HL-60 (cell line): ENCODE measurements at regions not wholly inside any gene's neighbourhood (a gene's known extent, or its start where the extent isn't known, plus 50 kb on each side); places are given as distances from the start of the nearest gene placed in this dataset.

Source experiments
- GABPA ChIP-seq: IDR thresholded peaks from 2 replicates; pipeline ENCODE4 v1.6.1; 2012; ENCODE audit warnings: low read depth
- POLR2AphosphoS5 ChIP-seq: IDR thresholded peaks from 2 replicates; pipeline ENCODE4 v1.6.1; 2012; ENCODE audit warnings: low read depth
- TF ChIP-seq, protein P1 (sequence below): IDR thresholded peaks from one replicate; pipeline ENCODE4 v1.5.1; 2011; ENCODE audit warnings: low read length, control low read depth, inconsistent platforms; ENCODE audit not compliant: insufficient read depth

DNA sequence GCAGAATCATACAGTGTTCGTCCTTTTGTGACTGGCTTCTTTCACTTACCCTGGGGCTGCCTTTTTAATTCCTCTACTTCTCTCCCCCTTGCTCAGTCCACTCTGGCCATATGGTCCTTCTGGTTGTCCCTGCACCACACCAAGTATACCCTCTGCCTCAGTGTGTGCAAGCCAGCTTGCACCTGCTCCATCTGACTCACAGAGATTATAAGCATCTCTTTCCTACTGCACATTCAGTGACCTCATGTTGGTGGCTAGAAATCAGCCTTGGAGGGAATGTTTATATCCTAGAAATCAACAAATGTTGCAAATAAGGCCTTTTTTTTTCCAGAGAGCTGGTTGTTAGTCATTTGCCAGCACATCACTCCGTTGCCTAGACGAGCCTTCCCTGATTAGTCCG lies 67.5 kb upstream of the C10orf90 start:
- TF ChIP-seq, protein P1, sequence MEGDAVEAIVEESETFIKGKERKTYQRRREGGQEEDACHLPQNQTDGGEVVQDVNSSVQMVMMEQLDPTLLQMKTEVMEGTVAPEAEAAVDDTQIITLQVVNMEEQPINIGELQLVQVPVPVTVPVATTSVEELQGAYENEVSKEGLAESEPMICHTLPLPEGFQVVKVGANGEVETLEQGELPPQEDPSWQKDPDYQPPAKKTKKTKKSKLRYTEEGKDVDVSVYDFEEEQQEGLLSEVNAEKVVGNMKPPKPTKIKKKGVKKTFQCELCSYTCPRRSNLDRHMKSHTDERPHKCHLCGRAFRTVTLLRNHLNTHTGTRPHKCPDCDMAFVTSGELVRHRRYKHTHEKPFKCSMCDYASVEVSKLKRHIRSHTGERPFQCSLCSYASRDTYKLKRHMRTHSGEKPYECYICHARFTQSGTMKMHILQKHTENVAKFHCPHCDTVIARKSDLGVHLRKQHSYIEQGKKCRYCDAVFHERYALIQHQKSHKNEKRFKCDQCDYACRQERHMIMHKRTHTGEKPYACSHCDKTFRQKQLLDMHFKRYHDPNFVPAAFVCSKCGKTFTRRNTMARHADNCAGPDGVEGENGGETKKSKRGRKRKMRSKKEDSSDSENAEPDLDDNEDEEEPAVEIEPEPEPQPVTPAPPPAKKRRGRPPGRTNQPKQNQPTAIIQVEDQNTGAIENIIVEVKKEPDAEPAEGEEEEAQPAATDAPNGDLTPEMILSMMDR: no peak
- TF ChIP-seq POLR2AphosphoS5 (no peak), GABPA (no peak)
